Immature natural killer cell (primary cell): ENCODE measurements at regions not wholly inside any gene's neighbourhood (a gene's known extent, or its start where the extent isn't known, plus 50 kb on each side); places are given as distances from the start of the nearest gene placed in this dataset.

Experiments
- DNase-seq, 3 donors: peaks; one replicate each; pipeline ENCODE4 v3.0.0; 2022; ENCODE audit warnings: mixed read lengths in 1 of 3
- H3K27ac Mint-ChIP-seq, 6 donors: one replicate each; pipeline ENCODE4 v1.8.0; 2020; ENCODE audit warnings: mixed read lengths in 6 of 6, mild to moderate bottlenecking in 5 of 6, inconsistent platforms in 4 of 6, moderate library complexity in 3 of 6
- H3K27me3 Mint-ChIP-seq, 3 donors: one replicate each; pipeline ENCODE4 v1.8.0; 2020 to 2021; ENCODE audit warnings: low read depth in 3 of 3, mild to moderate bottlenecking in 3 of 3, mixed read lengths in 3 of 3, moderate library complexity in 3 of 3, inconsistent platforms in 1 of 3
- H3K36me3 Mint-ChIP-seq, 3 donors: one replicate each; pipeline ENCODE4 v1.8.0; 2020; ENCODE audit warnings: mixed read lengths in 3 of 3, inconsistent platforms in 2 of 3, mild to moderate bottlenecking in 2 of 3
- H3K4me1 Mint-ChIP-seq, 2 donors: one replicate each; pipeline ENCODE4 v1.8.0; 2020; ENCODE audit warnings: inconsistent platforms in 2 of 2, mild to moderate bottlenecking in 2 of 2, mixed read lengths in 2 of 2, moderate library complexity in 1 of 2
- H3K4me3 Mint-ChIP-seq, 5 donors: one replicate each; pipeline ENCODE4 v1.8.0; 2020; ENCODE audit warnings: mild to moderate bottlenecking in 5 of 5, mixed read lengths in 5 of 5, inconsistent platforms in 3 of 5, moderate library complexity in 3 of 5
- H3K9me3 Mint-ChIP-seq, 6 donors: one replicate each; pipeline ENCODE4 v1.8.0; 2020; ENCODE audit warnings: mild to moderate bottlenecking in 6 of 6, mixed read lengths in 6 of 6, inconsistent platforms in 4 of 6, moderate library complexity in 3 of 6

DNA sequence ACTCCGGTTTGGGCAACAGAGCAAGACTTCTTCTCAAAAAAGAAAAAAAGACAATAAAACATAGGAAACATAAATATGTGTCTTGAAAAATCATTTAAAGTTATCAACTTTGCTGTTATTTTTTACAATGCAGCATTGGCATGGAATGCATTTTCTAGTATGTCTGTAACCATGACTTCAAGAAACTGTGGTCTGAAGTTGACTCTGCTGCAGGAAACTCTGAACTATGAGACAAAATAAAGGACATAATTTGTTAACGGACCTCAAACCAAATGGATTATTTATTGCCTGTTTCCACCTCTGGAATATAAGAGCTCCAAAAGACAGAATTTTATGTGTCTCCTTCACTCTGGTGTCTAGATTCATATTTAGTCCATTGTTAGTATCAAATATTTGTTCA lies 79.1 kb downstream of the TRIB2 start:
- no peak for DNase-seq
- Mint-ChIP-seq H3K27me3 (peaks cover 0 to 3% (median 0%) of the 10 kb centered on the region in 3 donors), H3K9me3 (peaks cover 0 to 10% (median 6%) of the 10 kb centered on the region in 6 donors), H3K27ac (no peak overlapping the region), H3K4me1 (peaks cover 0 to 6% of the 10 kb centered on the region in 2 donors), H3K36me3 (peaks cover 0 to 8% (median 2%) of the 10 kb centered on the region in 3 donors), H3K4me3 (no peak overlapping the region)

DNA sequence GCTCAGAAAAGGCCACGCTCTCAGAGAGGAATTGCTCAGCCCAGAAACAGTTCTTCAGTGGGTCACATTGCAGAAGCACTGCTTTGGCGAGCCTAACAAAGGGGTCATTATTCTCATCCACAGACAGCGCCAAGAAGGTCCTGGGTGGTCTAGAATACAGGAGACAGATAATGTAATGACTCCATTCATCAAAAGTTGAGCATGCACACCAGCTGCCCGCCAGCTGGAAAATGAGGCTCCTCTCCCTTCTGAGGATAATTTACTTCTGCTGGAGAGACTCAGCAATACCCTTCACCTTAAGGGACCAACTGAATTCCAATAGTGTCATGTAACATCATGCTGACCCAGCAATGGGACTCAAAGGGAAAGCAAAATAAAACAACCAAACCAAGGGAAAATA lies 79.9 kb downstream of the TRIB2 start:
- H3K4me1 Mint-ChIP-seq = peaks cover 0 to 6% of the 10 kb centered on the region in 2 donors
- H3K27ac Mint-ChIP-seq = no peak overlapping the region
- no peak overlapping the region for H3K4me3 Mint-ChIP-seq
- H3K36me3 Mint-ChIP-seq = peaks cover 1 to 13% (median 8%) of the 10 kb centered on the region in 3 donors
- H3K27me3 Mint-ChIP-seq = peaks cover 0 to 3% (median under 1%) of the 10 kb centered on the region in 3 donors
- peaks cover 0 to 18% (median 13%) of the 10 kb centered on the region in 6 donors for H3K9me3 Mint-ChIP-seq
- DNase-seq = no peak

DNA sequence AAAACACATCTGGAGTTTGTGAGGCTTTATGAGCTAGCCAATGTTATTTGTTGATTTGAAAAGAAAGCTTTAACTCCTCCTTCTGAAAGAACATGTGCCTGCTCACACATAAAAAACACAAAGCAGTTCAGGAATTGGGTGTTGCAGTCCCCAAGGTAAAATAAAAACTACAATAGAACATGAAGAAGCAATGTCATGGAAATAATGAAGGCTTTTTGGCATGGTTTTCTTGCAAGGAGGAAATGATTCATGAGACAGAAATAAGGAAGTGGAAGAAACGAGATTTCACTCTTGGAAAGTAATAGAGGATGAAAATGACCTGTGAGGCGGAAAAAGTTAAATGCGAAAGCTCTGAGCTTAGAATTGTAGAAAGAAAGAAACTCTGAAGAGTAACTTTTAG lies 81.1 kb downstream of the TRIB2 start:
- DNase-seq = no peak
- Mint-ChIP-seq H3K27ac (no peak overlapping the region), H3K27me3 (peaks cover 0 to 3% (median 2%) of the 10 kb centered on the region in 3 donors), H3K4me1 (peaks cover 0 to 6% of the 10 kb centered on the region in 2 donors), H3K4me3 (no peak overlapping the region), H3K36me3 (peaks cover 6 to 19% (median 13%) of the 10 kb centered on the region in 3 donors), H3K9me3 (peaks cover 3 to 25% (median 19%) of the 10 kb centered on the region in 6 donors)

DNA sequence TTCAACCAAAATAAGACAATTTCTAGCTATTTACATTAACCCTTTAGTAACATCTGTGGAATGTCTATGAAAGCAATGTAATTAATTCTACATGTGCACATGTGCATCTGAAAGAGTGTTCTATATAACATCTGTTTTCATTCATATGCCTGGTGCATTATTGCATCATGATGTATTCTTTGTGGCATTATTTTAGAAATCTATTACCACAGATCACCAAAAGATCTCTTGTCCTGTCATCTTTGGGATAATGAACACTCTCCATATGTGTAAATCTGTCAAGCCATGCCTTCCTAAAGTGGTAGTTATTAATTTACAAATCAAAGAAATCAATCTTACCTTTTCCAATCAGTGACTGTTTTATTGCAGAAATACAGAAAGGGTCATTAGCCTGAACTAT lies 86.9 kb downstream of the TRIB2 start:
- no peak overlapping the region for H3K27ac Mint-ChIP-seq
- H3K27me3 Mint-ChIP-seq = peaks cover 3 to 6% (median 4%) of the 10 kb centered on the region in 3 donors
- H3K4me1 Mint-ChIP-seq = no peaks in the 10 kb centered on the region
- DNase-seq = no peak
- peaks cover 6 to 19% (median 13%) of the 10 kb centered on the region in 3 donors for H3K36me3 Mint-ChIP-seq
- peaks cover 3 to 25% (median 19%) of the 10 kb centered on the region in 6 donors for H3K9me3 Mint-ChIP-seq
- H3K4me3 Mint-ChIP-seq = no peak overlapping the region

DNA sequence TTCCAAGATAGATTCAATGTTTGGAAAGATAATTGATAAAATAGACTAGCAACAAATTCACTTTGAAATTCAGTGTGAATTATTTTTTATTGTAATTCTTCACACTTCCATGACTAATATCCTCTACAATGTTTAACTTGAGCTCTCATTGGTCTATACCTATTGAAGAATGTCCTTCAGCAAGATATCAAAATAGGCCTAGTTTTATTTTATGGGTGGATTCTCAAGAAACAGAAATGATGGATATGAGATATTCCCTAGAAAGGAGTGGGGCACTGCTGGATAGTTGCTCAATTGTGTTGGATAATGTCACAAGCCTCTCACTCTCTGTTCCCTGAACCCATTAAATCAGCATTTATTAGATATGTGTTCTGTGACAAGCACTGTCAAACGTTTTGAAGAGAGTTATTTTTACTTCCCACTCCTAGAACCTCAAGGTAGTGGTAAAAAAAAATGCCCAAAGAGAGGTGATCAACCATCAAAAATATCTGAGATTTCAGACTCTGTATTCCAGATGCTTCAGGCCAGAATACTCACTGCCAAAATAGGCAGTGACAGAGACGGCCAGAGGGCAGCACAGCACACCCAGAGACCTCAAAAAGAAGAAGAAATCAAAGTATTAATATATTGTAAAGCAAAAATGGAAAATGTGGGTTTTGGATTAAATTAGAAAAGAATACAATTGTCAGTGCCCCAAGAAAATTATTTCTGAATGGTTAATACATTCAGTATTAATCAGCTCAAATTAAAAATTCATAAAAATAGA lies 87.5 kb downstream of the TRIB2 start:
- Mint-ChIP-seq H3K36me3 (peaks cover 6 to 19% (median 13%) of the 10 kb centered on the region in 3 donors), H3K27me3 (peaks cover 2 to 6% (median 3%) of the 10 kb centered on the region in 3 donors), H3K9me3 (peaks cover 3 to 25% (median 19%) of the 10 kb centered on the region in 6 donors), H3K4me3 (no peak overlapping the region), H3K27ac (no peak overlapping the region), H3K4me1 (no peaks in the 10 kb centered on the region)
- DNase-seq = no peak

DNA sequence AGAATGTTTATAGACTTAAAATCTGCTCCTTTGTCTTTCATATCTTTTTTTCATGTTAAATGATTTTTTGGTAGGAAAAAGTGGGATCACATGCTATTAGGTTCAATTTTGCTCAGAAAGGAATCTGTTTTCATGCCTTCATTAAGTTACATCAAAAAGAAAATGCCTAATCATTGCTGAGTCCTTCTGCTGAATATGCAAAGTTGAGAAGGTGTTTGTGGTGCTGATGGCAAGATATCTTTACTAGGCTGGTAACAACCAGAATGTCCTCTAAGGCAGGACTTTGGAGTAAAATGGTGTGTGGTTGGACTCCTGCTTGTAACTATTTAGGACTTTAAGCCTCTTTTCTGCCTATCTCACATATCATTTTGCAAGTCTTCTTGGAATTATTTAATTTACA lies 88.3 kb downstream of the TRIB2 start:
- Mint-ChIP-seq H3K4me1 (no peaks in the 10 kb centered on the region), H3K4me3 (no peak overlapping the region), H3K27ac (no peak overlapping the region), H3K36me3 (peaks cover 6 to 19% (median 13%) of the 10 kb centered on the region in 3 donors), H3K9me3 (peaks cover 3 to 23% (median 19%) of the 10 kb centered on the region in 6 donors), H3K27me3 (peaks cover 2 to 6% (median 3%) of the 10 kb centered on the region in 3 donors)
- no peak for DNase-seq

DNA sequence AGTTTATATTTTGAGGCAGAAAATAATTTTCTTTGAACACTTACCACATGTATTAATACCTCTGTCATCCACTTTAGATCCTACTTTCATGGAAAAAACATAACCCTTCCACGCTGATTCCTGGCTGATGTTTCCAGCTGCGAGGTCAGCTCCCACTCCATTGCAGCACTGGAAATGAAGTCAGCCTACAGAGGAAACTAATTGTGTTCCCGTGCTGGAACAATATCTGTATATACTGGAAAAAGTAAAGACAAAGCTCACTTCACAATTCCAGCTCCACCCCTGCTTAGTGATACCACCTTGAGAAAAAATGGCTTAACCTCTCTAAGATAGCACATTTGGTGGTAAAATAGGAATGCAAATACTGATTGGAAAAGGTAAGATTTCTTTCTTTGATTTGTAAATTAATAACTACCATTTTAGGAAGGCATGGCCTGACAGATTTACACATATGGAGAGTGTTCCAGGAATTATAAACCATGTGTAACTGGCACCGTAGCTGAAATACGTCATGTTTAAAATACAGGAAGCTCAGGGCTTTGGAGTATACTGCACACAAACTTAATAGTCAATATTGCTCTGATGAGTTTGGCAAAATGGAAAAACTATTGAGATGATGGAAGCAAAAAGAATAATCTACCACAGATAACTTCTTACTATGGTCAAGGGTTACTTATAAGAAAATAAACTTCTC lies 90.0 kb downstream of the TRIB2 start:
- Mint-ChIP-seq H3K4me1 (no peaks in the 10 kb centered on the region), H3K4me3 (no peak overlapping the region), H3K9me3 (peaks cover 3 to 6% (median 6%) of the 10 kb centered on the region in 6 donors), H3K27me3 (peaks cover 2 to 4% (median 3%) of the 10 kb centered on the region in 3 donors), H3K27ac (no peak overlapping the region), H3K36me3 (peaks cover 4 to 6% (median 5%) of the 10 kb centered on the region in 3 donors)
- DNase-seq = no peak

DNA sequence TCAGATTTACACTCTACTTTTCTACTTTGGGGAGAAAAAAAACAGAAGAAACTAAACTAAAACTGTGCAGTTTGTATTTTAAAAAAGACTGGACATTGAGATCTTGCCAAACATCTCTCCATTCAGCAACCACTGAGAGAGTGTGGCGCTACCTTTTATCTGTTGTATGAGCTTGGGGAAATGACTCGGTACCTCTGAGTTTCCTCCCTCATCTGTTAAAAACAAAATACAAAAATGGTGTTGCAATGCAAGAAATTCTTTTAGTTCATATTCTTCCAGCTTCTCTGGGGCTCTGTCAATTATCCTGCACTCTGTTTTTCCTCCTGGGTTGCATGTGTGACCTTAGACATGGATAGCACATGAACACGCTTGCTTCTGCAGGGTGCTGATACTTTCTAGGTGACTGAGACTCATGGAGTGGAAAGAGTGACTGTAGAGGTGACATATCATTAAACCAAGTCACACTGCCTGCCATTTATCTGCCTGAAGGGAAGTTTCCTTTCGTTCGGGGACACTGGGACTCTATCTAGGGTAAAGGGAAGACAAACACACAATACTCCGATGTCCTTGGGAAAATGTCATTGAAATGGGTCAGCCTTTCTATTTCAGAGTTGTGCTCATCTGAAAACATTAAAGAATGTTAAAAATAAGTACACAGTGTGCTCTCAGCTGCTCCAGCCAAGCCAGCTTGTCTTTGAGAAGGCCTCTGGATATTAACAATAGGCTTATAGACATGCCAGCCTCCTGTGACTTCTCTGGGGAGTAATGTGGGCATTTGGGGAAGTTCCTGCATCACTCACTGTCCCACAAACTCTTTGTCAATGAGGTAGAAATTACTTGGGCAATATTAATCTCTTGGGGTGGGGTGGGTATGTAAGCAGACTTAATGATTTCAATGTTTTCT lies 91.4 kb downstream of the TRIB2 start:
- no peak overlapping the region for H3K4me3 Mint-ChIP-seq
- H3K27me3 Mint-ChIP-seq = peaks cover 2 to 4% (median 3%) of the 10 kb centered on the region in 3 donors
- H3K36me3 Mint-ChIP-seq = no peaks in the 10 kb centered on the region
- H3K9me3 Mint-ChIP-seq = no peaks in the 10 kb centered on the region
- no peak overlapping the region for H3K27ac Mint-ChIP-seq
- no peak for DNase-seq
- no peaks in the 10 kb centered on the region for H3K4me1 Mint-ChIP-seq

DNA sequence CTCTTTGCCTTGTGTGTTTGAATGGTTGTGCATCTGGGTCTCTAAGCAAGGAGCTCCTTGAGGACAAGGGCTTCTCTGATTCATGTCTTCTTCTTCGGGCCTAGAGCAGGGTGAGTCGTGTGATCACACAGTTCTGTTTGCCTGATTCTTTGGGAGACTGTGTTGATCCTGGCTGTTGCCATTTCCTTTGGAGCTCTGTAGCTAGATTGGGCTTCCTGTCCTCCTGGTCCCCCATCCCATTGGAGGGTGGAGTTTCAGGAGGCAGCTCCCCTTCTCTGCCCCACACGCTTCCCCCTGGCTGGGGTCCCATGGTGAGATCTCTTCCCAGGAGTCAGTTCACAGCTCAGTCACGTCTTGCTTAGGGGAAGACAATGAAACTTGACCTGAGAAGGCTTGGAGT lies 92.8 kb downstream of the TRIB2 start:
- Mint-ChIP-seq H3K27ac (no peak overlapping the region), H3K27me3 (peaks cover 0 to 2% (median under 1%) of the 10 kb centered on the region in 3 donors)

DNA sequence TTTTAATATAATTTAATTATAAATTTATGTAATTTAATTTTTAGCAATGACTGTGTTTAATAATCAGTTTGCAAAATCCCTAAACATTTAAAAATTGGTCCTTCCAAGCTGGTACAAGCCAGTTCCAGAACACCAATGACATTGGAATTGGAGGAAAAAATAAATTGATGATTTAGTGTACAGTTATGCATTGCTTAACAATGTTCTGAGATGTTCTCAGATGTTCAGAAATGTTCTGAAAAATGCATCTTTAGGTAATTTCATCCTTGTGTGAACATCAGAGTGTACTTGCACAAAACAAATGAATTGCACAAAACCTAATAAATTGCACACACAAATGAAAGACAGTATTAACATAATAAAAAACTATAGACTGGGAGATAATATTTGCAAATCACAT lies 95.2 kb downstream of the TRIB2 start:
- H3K9me3 Mint-ChIP-seq = no peaks in the 10 kb centered on the region
- no peak overlapping the region for H3K27ac Mint-ChIP-seq
- no peak overlapping the region for H3K4me3 Mint-ChIP-seq
- no peak for DNase-seq
- peaks cover 0 to 2% (median 0%) of the 10 kb centered on the region in 3 donors for H3K36me3 Mint-ChIP-seq
- no peaks in the 10 kb centered on the region for H3K27me3 Mint-ChIP-seq
- H3K4me1 Mint-ChIP-seq = peaks cover 0 to 2% of the 10 kb centered on the region in 2 donors

More for the DNA sequence above, 92.8 kb downstream of the TRIB2 start:
- Mint-ChIP-seq H3K4me3 (no peak overlapping the region), H3K36me3 (peaks cover 0 to 2% (median 0%) of the 10 kb centered on the region in 3 donors), H3K4me1 (no peaks in the 10 kb centered on the region), H3K9me3 (no peaks in the 10 kb centered on the region)
- DNase-seq = no peak

DNA sequence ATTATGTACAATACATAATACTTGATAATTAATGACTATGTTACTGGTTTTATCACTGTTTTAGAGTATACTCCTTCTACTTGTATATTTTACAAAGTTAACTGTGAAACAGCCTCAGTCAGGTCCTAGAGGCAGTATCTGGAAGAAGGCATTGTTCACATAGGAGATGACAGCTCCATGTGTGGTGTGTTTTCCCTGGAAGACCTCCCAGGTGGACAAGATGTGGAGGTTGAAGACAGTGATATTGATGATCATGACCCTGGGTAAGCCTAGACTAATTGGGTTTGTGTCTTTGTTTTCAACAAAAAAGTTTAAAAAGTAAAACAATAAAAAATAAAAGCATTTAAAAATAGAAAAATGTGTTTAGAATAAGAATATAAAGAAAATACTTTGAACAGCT lies 96.4 kb downstream of the TRIB2 start:
- Mint-ChIP-seq H3K4me3 (no peak overlapping the region), H3K27ac (no peak overlapping the region), H3K27me3 (peaks cover 0 to 2% (median 0%) of the 10 kb centered on the region in 3 donors), H3K9me3 (no peaks in the 10 kb centered on the region), H3K4me1 (peaks cover 0 to 3% of the 10 kb centered on the region in 2 donors), H3K36me3 (peaks cover 0 to 2% (median 0%) of the 10 kb centered on the region in 3 donors)
- DNase-seq = no peak

DNA sequence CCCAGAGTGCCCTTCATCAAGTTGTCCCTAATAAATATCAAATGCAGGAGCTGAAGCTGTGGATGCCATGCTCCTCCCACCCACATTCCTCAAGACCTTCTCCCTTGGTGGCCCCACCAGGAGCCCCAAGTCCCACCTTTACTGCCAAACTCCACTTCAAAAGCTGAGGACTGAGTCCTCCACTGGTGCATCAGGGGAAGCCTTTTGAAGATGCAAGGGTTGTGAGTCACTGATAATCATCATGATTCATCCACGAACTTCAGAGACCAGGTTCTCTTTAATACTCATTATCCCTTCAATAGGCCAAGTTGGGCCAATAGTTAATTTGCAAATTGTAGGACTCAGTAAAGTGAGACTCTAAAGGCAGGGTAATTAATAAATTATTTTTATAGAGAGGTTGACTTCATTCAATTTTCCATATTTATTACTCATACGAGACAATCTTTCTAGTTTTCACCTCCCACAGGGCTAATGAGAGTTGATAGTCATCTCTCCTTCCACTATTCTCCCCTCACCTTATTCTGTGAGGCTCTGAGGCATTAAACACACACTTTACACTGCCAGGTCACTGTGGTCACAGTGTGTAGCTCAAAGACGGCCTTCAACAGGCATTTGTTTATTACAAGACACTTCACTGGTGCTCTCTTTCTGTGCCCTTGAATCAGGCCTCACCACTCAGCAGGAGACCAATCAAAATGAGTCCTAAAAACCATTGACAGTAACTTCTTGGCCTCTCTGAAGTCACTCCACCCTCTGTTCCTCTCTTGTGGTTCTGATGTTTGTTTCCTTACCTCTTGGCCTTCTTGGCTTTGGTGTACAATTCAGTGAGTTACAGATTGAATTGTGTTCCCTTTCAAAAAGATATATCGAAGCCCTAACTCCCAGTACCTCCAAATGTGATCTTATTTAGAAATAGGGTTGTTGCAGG lies 99.9 kb downstream of the TRIB2 start:
- Mint-ChIP-seq H3K4me1 (peaks cover 9% of the 10 kb centered on the region in 2 donors), H3K9me3 (no peaks in the 10 kb centered on the region), H3K27me3 (peaks cover 2% of the 10 kb centered on the region in 3 donors), H3K27ac (no peak overlapping the region), H3K36me3 (peaks cover 0 to 2% (median 0%) of the 10 kb centered on the region in 3 donors), H3K4me3 (no peak overlapping the region)
- no peak for DNase-seq
